Esophagus muscularis mucosa (tissue), 3 donors: ENCODE measurements at regions not wholly inside any gene's neighbourhood (a gene's known extent, or its start where the extent isn't known, plus 50 kb on each side); places are given as distances from the start of the nearest gene placed in this dataset.

ENCODE experiments used
- EP300 ChIP-seq: sonication (generic); formaldehyde crosslinking; IDR thresholded peaks from one replicate; pipeline ENCODE4 v1.6.1; 2017; ENCODE audit warnings: antibody characterized with exemption
- TF ChIP-seq, protein P1 (sequence below), 3 experiments: fragments of 200-600 bp in 2 of 3; fragments of 450-650 bp in 1 of 3; sonication (generic) in 2 of 3; IDR thresholded peaks; one replicate each; pipeline ENCODE4 v1.5.1; 2017 to 2019; ENCODE audit warnings: antibody characterized with exemption in 3 of 3, mild to moderate bottlenecking in 2 of 3, moderate library complexity in 1 of 3

DNA sequence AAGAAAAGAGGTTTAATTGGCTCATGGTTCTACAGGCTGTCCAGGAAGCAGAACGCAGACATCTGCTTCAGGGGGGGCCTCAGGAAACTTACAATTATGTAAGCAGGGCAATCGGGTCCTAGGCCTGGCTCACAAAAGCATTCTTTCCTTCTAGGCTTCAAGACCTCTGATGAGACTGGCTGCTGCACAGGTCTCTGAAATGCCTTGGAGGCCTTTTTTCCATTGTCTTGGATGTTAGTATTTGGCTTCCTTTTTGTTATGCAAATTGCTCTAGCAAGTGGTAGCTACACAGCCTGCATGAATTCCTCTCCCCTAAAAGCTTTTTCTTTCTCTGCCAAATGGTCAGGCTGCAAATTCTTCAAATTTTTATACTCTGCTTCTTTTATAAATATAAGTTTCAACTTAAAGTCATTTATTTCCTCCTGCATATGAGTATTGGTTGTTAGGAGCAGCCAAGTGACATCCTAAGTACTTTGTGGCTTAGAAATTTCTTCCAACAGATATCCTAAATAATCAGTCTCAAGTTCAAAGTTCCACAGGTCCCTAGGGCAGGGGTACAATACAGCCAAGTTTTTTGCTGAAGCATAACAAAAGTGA is 83.1 kb upstream of the SEMA3A start:
- TF ChIP-seq, protein P1, sequence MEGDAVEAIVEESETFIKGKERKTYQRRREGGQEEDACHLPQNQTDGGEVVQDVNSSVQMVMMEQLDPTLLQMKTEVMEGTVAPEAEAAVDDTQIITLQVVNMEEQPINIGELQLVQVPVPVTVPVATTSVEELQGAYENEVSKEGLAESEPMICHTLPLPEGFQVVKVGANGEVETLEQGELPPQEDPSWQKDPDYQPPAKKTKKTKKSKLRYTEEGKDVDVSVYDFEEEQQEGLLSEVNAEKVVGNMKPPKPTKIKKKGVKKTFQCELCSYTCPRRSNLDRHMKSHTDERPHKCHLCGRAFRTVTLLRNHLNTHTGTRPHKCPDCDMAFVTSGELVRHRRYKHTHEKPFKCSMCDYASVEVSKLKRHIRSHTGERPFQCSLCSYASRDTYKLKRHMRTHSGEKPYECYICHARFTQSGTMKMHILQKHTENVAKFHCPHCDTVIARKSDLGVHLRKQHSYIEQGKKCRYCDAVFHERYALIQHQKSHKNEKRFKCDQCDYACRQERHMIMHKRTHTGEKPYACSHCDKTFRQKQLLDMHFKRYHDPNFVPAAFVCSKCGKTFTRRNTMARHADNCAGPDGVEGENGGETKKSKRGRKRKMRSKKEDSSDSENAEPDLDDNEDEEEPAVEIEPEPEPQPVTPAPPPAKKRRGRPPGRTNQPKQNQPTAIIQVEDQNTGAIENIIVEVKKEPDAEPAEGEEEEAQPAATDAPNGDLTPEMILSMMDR (IDR thresholded peaks at IDR 0.05), result no peak
- no peak for TF ChIP-seq EP300
